ENCODE measurements at regions not wholly inside any gene's neighbourhood (a gene's known extent, or its start where the extent isn't known, plus 50 kb on each side); places are given as distances from the start of the nearest gene placed in this dataset.

GRCh38 chr2:181364492-181365170 is 92.6 kb upstream of the ITGA4 start (continued):
- no peak for TF ChIP-seq KLF9 (CRISPR knock-in tag; IDR thresholded peaks at IDR 0.05; ENCODE audit: low read depth)
- TF ChIP-seq CEBPZ (IDR thresholded peaks at IDR 0.05; ENCODE audit: low read length) = no peak

GRCh38 chr2:181366675-181367175 is 90.5 kb upstream of the ITGA4 start:
- ATAC-seq = no peak
- FAIRE-seq = no peak
- Histone ChIP-seq H3K4me2 (ENCODE audit: low read depth, low read length) (no peak overlapping the region), H3K4me3 (replicated peaks in 1 of 3; ENCODE audit: insufficient read depth in 1 of 3, low read depth in 2 of 3, low read length in 3 of 3) (no peak overlapping the region), H3K79me2 (ENCODE audit: insufficient read depth, low read length) (no peaks in the 10 kb centered on the region), H3K36me3 (replicated peaks in 1 of 2; ENCODE audit: control insufficient read depth in 1 of 2, insufficient read depth in 2 of 2, low read length in 2 of 2) (no peaks in the 10 kb centered on the region), H3K9me3 (ENCODE audit: low read length) (no peaks in the 10 kb centered on the region), H3K4me1 (ENCODE audit: insufficient read depth, low read length) (no peaks in the 10 kb centered on the region), H3K27ac (ENCODE audit: extremely low read length, insufficient read depth, low read length) (no peak overlapping the region), H2AFZ (ENCODE audit: low read length) (no peak overlapping the region), H3K27me3 (ENCODE audit: control insufficient read depth in 1 of 2, insufficient read depth in 2 of 2, low read length in 2 of 2) (no peaks in the 10 kb centered on the region), H3K9ac (ENCODE audit: insufficient read depth, low read depth, low read length) (no peak overlapping the region), H4K20me1 (ENCODE audit: insufficient read depth, low read length) (no peaks in the 10 kb centered on the region)
- intact Hi-C loops (cut with micrococcal nuclease; ENCODE audit: unreplicated experiment) = no loop called here
- ChIA-PET CTCF (ENCODE audit: low intra/inter-chr PET ratio, low total read pairs) (no interaction called here), POLR2A (no interaction called here)
- DNase-seq (ENCODE audit: low spot score) = no peak
- no TSS peak for BruUV-seq (replicated peaks)
- in situ Hi-C loops (cut with HindIII; ENCODE audit: extremely low pct_ligation_motif_present, low pct_unique_long_range_greater_than_20kb) = no loop called here
- WGBS (ENCODE audit: low lambda C conversion rate) = 25% methylated on average over 4 of the region's 4 CpGs
- TF ChIP-seq ZNF704 (CRISPR knock-in tag; IDR thresholded peaks at IDR 0.05; ENCODE audit: borderline replicate concordance) = no peak
- no peak for TF ChIP-seq SIN3A (IDR thresholded peaks at IDR 0.05; ENCODE audit: borderline replicate concordance, low read depth, low read length)
- TF ChIP-seq ZNF768 (CRISPR knock-in tag; IDR thresholded peaks at IDR 0.05) = no peak
- no peak for TF ChIP-seq HOXA3 (CRISPR knock-in tag; IDR thresholded peaks at IDR 0.05)
- no peak for TF ChIP-seq ZNF17 (CRISPR knock-in tag; IDR thresholded peaks at IDR 0.05)
- no peak for TF ChIP-seq ZNF644 (CRISPR knock-in tag; IDR thresholded peaks at IDR 0.05; ENCODE audit: low read depth)
- no peak for TF ChIP-seq SRSF4 (IDR thresholded peaks at IDR 0.05; ENCODE audit: low read depth, low read length, poor library complexity, severe bottlenecking)
- no peak for TF ChIP-seq TBX2 (CRISPR knock-in tag; IDR thresholded peaks at IDR 0.05; ENCODE audit: borderline replicate concordance)
- TF ChIP-seq ZNF749 (CRISPR knock-in tag; IDR thresholded peaks at IDR 0.05; ENCODE audit: borderline replicate concordance) = no peak
- TF ChIP-seq HOXA9 (CRISPR knock-in tag; IDR thresholded peaks at IDR 0.05; ENCODE audit: borderline replicate concordance) = no peak
- no peak for TF ChIP-seq ZNF614 (CRISPR knock-in tag; IDR thresholded peaks at IDR 0.05; ENCODE audit: borderline replicate concordance)
- TF ChIP-seq ZBTB1 (CRISPR knock-in tag; IDR thresholded peaks at IDR 0.05; ENCODE audit: borderline replicate concordance) = no peak
- TF ChIP-seq CREM (IDR thresholded peaks at IDR 0.05) = no peak
- no peak for TF ChIP-seq CREM (CRISPR knock-in tag; IDR thresholded peaks at IDR 0.05)
- TF ChIP-seq NCOA5 (CRISPR knock-in tag; IDR thresholded peaks at IDR 0.05) = no peak
- no peak for TF ChIP-seq ZNF101 (CRISPR knock-in tag; IDR thresholded peaks at IDR 0.05; ENCODE audit: borderline replicate concordance, low read depth)
- no peak for TF ChIP-seq NR1H2 (CRISPR knock-in tag; IDR thresholded peaks at IDR 0.05; ENCODE audit: borderline replicate concordance, low read depth)

All from HepG2 (cell line).